ENCODE measurements at regions not wholly inside any gene's neighbourhood (a gene's known extent, or its start where the extent isn't known, plus 50 kb on each side); places are given as distances from the start of the nearest gene placed in this dataset.
A peak's percentile ranks its signal among the peaks of the same experiment; 100 is the strongest.

DNA sequence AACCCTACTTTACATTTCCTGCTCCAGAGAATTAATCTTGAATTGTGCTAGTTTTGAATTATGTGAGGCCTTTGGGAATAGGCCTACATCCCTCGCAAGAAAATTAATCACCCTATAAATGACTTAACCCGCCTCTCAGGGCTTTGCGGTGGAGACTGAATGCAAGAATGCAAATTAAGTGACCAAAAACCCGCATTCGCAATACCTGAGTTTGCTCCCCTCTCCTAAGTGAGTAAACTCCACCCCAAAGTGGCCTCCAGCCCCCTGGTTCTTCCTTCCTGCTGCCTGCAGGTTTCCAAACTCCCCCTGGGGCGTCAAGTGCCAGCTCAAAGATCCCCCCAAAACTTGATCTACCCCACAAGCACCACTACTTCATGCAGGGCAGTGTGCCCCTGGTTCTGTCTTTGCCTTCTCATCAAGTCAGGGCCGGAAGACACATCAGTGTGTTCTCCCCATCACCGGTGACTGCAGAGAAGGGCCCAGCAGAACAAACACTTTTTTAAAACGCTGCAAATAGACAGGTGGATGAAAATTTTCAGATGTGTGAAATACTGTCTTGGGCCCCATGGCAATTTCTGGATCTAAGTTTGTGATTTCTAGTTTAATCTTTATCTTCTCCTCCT lies 644.7 kb downstream of the VRK1 start:
- H3K27ac ChIP-seq: no peak overlapping the region
- no peak overlapping the region for H3K4me3 ChIP-seq

DNA sequence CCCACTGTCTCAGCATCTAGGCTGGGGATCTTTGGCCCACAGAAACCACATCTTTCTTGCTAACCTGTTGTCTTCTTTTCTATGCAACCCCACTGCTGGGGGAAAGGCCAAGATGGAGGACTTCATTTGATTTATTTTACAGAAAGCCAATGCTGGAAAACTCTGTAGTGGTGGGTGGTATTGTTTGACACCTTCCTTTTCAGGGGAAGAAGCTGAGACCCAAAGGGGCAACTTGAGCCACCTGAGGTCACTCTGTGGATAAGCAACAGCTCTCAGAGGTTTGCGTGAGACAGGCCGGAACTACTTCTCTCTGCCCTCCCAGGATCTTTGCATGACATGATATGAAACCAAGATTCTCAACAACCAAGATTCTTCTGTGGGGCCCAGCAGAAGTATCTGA lies 645.2 kb downstream of the VRK1 start:
- H3K27ac ChIP-seq: no peak overlapping the region
- no peak overlapping the region for H3K4me3 ChIP-seq

DNA sequence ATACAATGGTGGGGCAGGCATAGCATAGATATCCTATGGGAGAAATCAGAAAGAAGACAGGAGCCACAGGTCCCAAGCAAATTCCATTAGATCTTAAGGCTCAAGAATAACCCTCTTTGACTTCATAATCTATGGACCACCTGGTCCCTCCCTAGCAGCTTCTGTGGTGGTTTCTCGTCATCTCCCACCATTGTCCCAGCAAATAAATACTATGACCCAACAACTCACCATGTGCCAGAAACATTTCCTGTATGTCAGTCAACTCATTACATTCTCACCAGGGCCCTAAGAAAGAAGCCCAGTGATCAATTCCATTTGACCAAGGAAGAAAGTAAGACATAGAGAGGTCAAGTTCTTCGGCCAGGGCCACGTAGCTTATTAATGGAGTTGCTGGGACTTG lies 646.2 kb downstream of the VRK1 start:
- H3K4me3 ChIP-seq: no peak overlapping the region
- H3K27ac ChIP-seq: no peak overlapping the region

DNA sequence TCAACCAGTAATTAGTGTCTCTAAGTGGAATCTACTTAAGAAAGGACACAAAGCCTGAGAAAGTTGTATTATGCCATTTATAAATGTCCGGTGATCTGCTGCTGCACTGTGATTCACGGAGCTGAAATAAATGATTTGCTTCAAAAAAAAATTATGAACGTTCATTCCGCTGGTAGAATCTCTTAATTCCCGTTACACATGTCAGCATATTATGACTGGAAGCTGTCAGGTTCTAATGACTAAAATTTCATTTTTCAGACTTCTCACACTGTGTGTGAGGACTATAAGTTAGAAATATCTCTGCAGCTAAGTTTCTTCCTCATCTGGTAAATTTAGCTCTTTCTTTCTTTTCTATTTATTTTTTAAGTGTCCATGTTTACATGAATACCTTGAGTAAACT lies 647.1 kb downstream of the VRK1 start:
- Histone ChIP-seq H3K27ac (no peak overlapping the region), H3K4me3 (no peak overlapping the region)

DNA sequence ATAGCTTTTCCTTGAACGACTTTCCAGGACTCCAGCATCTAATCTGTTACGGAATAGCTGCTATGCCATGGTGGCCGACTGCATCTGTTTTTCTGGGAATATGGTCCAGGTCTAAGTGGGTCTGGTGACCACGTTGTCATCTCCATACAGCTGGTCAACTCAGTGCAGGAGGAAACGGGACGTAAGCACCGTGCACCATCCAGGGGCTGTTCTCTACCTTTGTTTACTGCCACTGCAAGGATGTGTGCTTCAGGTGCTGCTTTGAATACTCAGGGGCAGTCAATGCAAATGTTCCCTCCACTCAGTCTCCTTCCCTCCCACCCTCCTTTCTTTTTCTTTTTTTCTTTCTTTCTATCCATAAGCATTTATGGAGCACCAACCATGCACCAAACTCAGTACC lies 648.2 kb downstream of the VRK1 start:
- no peak overlapping the region for H3K27ac ChIP-seq
- H3K4me3 ChIP-seq: no peak overlapping the region

DNA sequence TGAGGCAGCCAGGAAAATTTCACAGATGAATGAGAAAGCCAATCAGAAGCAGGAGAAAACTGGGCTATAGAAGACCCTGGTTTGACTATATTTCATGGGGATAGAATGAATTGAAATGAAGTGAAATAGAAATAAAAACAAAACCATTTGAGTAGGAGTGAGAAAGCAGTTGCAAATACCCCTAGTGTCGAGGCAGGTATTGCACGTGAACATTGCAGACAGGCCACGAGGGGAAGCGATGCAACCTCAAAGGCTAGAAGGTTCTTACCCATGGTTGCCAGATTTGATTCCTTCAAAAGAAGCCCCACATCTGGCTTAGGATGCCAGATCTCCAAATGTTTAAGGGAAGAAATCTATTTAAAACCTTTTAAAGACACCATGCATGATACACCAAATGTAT lies 648.9 kb downstream of the VRK1 start:
- Histone ChIP-seq H3K4me3 (no peak overlapping the region), H3K27ac (no peak overlapping the region)

DNA sequence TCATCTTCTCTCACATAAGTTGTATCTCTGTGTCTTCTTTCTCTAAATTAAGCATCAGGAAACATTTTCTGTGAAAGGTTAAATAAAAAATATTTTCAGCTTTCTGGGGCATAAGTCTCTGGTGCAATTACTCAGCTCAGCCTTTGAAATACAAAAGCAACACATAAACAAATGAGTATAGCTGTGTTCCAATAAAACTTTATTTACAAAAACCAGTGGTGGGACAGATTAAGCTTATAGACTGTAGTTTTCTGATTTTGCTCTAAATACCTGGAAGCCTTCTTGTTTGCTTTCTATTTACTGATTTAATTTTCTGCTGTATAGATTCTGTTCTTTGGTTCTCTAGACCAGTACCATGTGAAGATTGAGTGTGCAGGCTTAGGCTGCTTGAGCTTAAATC lies 655.1 kb downstream of the VRK1 start:
- Histone ChIP-seq H3K27ac (no peak overlapping the region), H3K4me3 (no peak overlapping the region)

DNA sequence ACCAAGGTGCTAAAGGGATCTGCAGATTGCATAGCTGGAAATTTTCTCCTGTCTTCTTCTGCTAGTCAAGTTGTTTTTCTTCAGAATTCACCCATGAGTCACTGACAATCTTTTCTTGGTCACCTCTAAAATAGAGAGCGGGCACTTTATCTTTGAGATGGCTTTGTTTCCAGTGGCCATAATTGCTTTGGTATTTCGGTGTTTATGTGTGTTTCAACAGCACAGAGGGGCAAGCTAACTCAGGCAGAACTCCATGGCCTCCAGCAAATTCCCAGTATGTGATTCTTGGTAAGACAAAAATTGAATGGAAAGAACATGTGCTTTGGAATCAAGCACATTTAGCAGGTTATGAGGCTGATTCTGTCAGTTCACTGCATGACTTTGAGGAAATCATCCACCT lies 656.8 kb downstream of the VRK1 start:
- Histone ChIP-seq H3K27ac (no peak overlapping the region), H3K4me3 (no peak overlapping the region)

DNA sequence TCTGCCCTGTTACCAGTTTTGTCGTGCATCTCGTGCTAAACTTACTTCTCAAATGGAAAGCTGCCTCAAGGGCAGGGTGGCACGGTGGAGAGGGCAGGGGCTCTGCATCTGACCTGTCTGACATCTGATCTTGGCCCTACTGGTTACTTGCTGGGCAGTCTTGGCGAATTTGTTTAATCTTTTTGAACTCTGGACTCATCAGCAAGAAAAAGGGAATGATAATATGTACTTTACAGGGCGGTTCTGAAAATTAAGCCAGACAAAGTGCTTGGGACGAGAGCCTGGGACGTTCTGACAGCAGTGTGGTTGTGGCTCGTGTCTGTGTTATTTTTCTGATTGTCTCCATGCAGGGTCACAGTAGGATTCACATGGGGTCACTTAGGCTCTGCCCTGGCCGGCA lies 659.3 kb downstream of the VRK1 start:
- Histone ChIP-seq H3K4me3 (no peak overlapping the region), H3K27ac (peak overlapping the region in 11 of 21 experiments; percentile 6 to 92 (median 47))

DNA sequence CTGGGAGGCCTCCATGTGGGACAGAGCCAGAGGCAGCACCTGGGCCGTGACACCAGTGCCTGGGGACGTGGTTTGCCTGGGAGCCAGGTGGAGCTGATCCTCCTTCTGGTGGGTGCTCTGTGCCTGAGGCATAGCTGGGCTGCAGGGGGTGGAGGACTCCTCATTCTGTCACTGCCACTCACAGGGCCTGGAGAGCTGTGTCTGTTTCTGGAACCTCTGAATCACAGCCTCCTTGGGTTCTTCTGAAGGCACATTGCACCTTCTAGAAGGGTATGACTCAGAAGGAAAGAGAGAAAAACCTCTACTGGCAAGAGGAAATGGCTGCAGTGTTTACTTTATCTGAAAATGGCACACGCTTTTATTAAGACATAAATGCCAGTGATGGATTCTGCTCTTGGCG lies 659.8 kb downstream of the VRK1 start:
- H3K27ac ChIP-seq: peak overlapping the region in 11 of 21 experiments; percentile 6 to 92 (median 47)

DNA sequence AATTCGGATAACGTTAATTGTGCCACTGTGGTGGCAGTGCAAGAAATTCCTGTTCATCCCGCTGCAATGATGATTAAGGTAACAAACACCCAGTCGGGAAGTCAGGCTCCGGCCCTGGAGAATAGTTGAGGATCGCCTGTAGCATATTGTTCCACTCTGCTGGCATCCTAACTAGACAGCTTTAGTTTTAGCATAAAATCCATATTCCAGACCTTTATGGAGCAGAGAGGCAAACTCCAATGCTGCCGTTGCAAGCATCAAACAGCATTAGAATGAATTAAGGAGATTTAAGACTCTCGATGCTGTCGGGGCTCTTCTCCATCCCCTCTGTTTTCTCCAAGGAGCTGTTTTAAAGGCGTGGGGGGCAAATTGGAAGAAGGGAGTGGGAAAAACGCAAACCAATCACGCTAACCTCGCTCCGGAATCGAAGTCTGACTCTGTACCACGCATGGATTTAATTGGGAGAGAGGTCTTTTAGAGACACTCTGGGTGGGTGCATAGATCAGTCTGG lies 660.4 kb downstream of the VRK1 start:
- Histone ChIP-seq H3K27ac (peak overlapping the region in 8 of 21 experiments; percentile 6 to 92 (median 78)), H3K4me3 (no peak overlapping the region)

More for the DNA sequence above, 659.8 kb downstream of the VRK1 start:
- no peak overlapping the region for H3K4me3 ChIP-seq

DNA sequence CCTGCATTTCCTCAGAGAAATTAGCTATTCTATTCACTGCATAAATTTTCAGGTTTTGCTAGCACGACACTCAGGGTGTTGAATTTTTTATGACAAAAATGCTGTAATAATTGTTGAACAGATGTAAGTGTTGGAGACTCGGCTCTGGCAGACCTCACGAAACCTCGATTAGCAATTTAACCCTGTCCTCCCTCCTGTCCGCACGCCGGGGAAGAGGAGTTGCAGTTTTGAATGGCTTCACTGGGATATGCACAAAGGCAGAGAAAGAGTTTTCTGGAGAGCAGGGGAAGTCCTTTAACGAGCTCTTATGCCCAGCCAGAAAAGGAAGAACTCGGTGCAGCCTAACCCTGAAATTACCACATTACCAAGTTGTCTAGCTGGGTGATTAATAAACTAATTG lies 661.1 kb downstream of the VRK1 start:
- H3K27ac ChIP-seq: peak overlapping the region in 17 of 21 experiments; percentile 13 to 92 (median 64)
- H3K4me3 ChIP-seq: peak overlapping the region; percentile 4 to 30 (median 17)

DNA sequence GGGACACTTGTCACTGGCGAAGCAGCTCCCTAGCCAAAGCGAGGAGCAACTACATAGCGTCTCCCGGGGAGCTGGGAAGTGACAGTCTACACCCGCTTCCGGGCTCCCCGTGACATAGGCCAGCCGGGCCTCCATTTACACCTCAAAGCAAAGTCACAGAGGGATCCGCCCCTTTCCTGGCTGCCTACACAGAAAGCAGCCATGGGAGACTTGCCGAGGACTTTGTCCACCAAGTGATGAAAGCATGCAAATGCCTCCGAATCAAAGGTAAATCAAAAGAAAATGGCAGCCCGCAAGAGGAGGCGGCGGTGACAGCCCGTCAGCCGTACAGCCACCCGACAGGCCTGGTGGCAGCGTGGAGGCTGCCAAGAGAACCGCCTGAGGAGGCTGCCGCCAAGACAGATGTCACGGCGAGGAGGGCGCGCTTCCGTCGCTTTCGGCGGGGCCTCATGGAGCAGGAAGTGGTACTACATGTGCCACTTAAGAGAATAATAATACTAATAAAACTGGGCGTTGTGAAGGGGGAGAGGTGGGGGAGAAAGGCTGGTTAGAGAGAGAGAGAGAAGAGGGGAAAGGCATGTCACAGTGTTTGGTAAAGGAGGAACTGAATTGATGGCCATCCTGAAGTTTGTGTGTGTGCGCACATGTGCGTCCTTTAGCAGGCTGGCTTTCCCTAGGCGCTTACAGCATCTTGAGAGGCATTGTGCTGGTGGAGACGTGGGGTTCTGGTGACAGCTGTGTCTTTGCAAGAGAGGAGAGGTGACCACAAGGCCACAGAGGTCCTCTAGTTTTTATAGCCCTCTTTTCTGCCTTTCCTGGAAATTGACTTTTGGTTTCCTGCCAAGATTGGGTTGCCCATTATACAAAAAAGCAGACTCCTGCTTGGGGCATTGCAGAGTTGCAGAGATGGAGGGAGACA lies 661.7 kb downstream of the VRK1 start:
- Histone ChIP-seq H3K4me3 (peak overlapping the region; percentile 4 to 30 (median 17)), H3K27ac (peak overlapping the region in 18 of 21 experiments; percentile 13 to 92 (median 58))

DNA sequence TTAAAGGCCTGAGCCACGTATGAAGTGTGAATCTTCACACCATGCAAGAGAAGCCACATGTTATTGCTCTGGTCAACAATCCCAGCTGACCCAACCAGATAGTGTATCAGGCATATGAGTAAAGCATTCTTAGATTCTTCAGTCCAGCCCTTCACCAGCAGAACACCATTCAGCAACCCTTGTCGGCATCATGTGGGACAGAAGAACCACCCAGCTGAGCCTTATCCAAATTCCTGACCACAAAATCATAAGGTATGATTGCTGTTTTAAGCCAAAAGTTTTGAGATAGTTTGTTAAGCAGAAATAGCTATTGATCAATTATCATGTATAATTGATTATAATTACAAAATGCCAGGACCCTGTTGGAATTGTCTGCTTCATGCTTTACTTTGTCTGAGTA lies 664.9 kb downstream of the VRK1 start:
- H3K27ac ChIP-seq: no peak overlapping the region
- H3K4me3 ChIP-seq: no peak overlapping the region

DNA sequence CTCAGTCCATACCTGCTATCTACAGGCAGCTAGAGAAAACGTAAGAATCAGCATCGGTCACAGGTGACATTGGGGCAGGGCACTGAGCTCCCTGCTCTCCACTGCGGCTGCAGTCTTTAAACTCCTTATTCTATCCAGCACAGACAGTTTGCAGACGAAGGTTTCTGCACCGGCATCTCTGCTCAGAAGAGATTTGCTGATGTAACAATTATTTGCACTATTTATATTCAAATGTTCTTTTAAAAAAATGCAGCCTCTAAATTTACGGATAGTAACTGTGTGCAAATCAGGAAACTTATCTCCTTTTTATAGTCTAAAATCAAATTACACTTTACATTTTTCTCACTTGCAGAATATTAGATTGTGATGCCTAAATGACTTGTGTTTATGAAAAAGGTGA lies 671.0 kb downstream of the VRK1 start:
- Histone ChIP-seq H3K27ac (no peak overlapping the region), H3K4me3 (no peak overlapping the region)

DNA sequence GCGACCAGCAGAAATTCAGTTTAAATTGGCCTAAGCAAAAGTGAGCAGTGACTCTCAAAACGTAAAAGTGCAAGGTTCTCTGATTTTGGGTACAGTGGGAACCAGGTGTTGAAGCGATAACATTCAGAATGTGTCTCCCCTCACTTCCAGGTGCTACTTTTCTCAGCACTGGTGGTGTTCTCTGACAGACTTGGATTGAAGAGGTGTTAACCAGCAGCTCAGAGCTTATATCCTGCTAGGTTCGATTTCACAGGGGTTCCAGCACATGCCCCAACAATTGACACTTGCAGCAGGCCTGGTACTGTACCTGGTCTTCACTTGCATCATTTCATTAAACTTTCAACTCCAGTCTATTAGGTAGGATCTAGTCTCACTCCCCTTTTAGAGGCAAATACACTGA lies 680.2 kb downstream of the VRK1 start:
- Histone ChIP-seq H3K4me3 (no peak overlapping the region), H3K27ac (no peak overlapping the region)

DNA sequence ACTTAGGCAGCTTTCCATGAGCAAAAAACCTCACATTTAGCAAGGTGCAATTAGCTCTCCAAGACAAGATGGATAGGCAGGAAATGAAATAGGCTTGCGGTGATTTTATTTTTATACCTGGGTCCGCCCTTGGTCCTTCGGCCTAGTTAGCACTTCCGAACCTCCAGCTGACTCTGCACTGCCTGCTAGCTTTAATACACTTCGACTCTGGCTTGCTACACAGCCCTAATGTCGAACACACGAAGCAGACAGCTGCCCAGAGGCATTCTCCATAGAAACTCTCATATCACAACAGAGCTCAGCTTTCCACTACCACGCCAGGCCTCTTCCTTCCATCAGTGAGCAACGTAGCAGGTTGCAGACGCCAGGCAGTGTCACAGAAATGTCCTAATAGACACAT lies 688.0 kb downstream of the VRK1 start:
- Histone ChIP-seq H3K4me3 (no peak overlapping the region), H3K27ac (no peak overlapping the region)

DNA sequence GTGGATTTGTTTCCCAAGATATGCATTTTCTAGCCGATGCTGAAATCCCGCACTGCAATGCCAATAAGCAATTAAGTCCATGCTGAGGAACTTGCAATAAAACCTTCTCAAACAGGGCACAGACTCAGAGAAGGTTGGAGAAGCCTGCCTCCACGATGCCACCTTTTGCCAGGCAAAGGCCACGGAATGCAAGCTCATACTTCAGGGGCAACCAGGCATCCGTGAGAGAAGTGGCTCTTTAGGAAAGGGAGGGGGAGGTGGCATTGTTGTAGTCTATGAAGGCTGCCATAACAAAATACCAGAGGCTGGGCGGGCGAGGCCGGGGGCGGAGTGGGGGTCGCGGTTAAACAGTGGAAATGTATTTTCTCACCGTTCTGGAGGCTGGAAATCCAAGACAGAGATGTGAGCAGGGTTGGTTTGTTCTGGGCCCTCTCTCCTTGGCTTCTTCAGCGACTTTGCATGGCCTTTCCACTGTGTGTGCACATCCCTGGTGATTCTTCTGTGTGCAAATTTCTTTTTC lies 689.5 kb downstream of the VRK1 start:
- no peak overlapping the region for H3K27ac ChIP-seq
- H3K4me3 ChIP-seq: no peak overlapping the region

DNA sequence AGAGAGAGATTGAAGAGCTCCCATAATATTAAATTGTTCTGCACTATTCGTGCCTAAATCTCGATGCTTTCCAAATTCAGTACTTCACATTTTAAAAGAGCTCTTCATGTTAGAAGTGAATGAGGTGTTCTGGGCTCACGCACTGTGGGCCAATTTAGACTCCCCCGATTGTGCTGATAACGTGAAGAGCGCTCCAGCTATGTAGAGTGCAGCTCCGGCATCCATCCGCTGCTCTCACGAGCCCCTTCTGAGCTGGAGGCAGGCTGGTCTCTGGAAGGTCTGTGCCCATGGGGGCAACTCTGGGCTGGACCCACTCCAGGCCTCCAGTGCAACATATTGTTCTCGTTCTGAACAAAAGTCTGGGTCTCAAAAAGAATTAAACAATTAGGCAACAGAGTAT lies 692.6 kb downstream of the VRK1 start:
- Histone ChIP-seq H3K27ac (no peak overlapping the region), H3K4me3 (no peak overlapping the region)

DNA sequence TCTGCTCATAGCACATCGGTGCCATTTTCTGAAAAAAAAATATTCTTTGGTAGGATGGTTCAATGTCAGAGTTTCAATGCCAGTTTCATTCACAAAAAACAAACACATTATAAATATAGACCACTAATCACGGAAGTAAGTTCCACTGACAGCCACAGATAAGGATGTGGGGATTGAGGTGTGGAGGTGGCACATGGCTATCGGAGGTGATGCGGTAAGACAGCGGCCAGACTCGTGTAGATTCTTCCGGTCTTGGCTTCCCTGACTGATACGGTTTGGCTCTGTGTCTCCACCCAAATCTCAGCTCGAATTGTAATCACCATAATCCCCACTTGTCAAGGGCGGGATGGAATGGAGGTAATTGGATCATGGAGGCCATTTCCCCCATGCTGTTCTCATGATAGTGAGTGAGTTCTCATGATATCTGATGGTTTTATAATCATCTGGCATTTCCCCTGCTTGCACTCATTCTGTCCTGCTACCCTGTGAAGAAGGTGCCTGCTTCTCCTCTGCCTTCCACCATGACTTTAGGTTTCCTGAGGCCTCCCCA lies 693.4 kb downstream of the VRK1 start:
- no peak overlapping the region for H3K27ac ChIP-seq

DNA sequence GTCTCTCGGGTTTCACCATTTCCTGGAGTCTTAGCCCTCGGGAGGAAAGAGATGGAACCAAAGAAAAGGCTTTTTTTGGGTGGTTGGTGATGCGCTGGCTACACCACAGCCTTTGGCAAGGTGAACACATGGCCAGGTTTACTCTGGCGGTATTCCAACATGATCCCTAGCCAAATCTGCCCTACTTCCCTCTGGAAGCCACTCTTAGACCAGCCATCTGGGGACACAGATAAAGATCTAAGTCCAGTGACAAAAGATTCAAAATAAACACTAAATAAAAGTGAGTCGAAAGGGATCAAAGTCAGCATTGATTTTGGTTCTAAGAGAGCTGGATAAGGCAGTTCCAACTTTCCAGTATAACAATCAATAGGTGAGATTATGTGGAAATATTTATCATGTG lies 694.5 kb downstream of the VRK1 start:
- Histone ChIP-seq H3K27ac (no peak overlapping the region), H3K4me3 (no peak overlapping the region)

More for the DNA sequence above, 693.4 kb downstream of the VRK1 start:
- H3K4me3 ChIP-seq: no peak overlapping the region

Data from skin epidermis (tissue), 12 donors.